HG03439 (cell line): ENCODE measurements at regions not wholly inside any gene's neighbourhood (a gene's known extent, or its start where the extent isn't known, plus 50 kb on each side); places are given as distances from the start of the nearest gene placed in this dataset.
"Not testable (repeated sequence)": the region's sequence is repeated elsewhere in the genome, so short reads cannot be mapped to it uniquely, and the experiment has no call there.

Experiments used
- ATAC-seq: cut with Tn5 transposase; IDR thresholded peaks from one replicate; pipeline ENCODE4 v1.9.1; 2021; ENCODE audit warnings: mild to moderate bottlenecking, moderate library complexity; ENCODE audit not compliant: unreplicated experiment

GRCh38 chr4:42824278-42824977 lies 68.1 kb upstream of the GRXCR1 start:
- ATAC-seq: no peak

GRCh38 chr4:42821230-42821629 lies 71.3 kb upstream of the GRXCR1 start:
- no peak for ATAC-seq

- no peak for ATAC-seq
Observed at GRCh38 chr4:42819863-42820514, 72.5 kb upstream of the GRXCR1 start.

- ATAC-seq: no peak
Observed at GRCh38 chr4:42817913-42818312, 74.6 kb upstream of the GRXCR1 start.

- no peak for ATAC-seq
Observed at GRCh38 chr4:42816880-42817400, 75.6 kb upstream of the GRXCR1 start.

- no peak for ATAC-seq
Observed at GRCh38 chr4:42816189-42816879, 76.2 kb upstream of the GRXCR1 start.

GRCh38 chr4:42809419-42810084 lies 83.0 kb upstream of the GRXCR1 start:
- no peak for ATAC-seq

- ATAC-seq: no peak
Observed at GRCh38 chr4:42806303-42806835, 86.1 kb upstream of the GRXCR1 start.

- ATAC-seq: no peak
Observed at GRCh38 chr4:42789041-42789567, 103.4 kb upstream of the GRXCR1 start.

GRCh38 chr4:42787079-42787463 lies 105.4 kb upstream of the GRXCR1 start:
- no peak for ATAC-seq

- no peak for ATAC-seq
Observed at GRCh38 chr4:42786350-42787078, 106.0 kb upstream of the GRXCR1 start.

- no peak for ATAC-seq
Observed at GRCh38 chr4:42785817-42786216, 106.7 kb upstream of the GRXCR1 start.

- no peak for ATAC-seq
Observed at GRCh38 chr4:42781315-42781714, 111.2 kb upstream of the GRXCR1 start.

- ATAC-seq: no peak
Observed at GRCh38 chr4:42778349-42778748, 114.2 kb upstream of the GRXCR1 start.

- ATAC-seq: no peak
Observed at GRCh38 chr4:42768125-42768748, 111.3 kb upstream of the ATP8A1 start.

- ATAC-seq: no peak
Observed at GRCh38 chr4:42767669-42768068, 110.8 kb upstream of the ATP8A1 start.

- no peak for ATAC-seq
Observed at GRCh38 chr4:42761804-42762203, 104.9 kb upstream of the ATP8A1 start.

GRCh38 chr4:42754965-42755364 lies 98.1 kb upstream of the ATP8A1 start:
- ATAC-seq: not testable (repeated sequence)

- ATAC-seq: no peak
Observed at GRCh38 chr4:42751587-42751986, 94.7 kb upstream of the ATP8A1 start.

- no peak for ATAC-seq
Observed at GRCh38 chr4:42750856-42751255, 94.0 kb upstream of the ATP8A1 start.
